ENCODE measurements at regions not wholly inside any gene's neighbourhood (a gene's known extent, or its start where the extent isn't known, plus 50 kb on each side); places are given as distances from the start of the nearest gene placed in this dataset.

GRCh38 chr10:33117816-33118215 is 159.8 kb upstream of the ITGB1 start (continued):
- TF ChIP-seq, protein P1, sequence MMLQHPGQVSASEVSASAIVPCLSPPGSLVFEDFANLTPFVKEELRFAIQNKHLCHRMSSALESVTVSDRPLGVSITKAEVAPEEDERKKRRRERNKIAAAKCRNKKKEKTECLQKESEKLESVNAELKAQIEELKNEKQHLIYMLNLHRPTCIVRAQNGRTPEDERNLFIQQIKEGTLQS (IDR thresholded peaks at IDR 0.05; ENCODE audit: insufficient read depth, low read depth, low read length): no peak
- TF ChIP-seq BCL11A (IDR thresholded peaks at IDR 0.05; ENCODE audit: low read depth in 2 of 2, low read length in 2 of 2) (no peak), TBP (IDR thresholded peaks at IDR 0.05; ENCODE audit: low read depth, low read length) (no peak), GABPA (IDR thresholded peaks at IDR 0.05; ENCODE audit: borderline replicate concordance, insufficient read depth, low read length) (no peak), RBBP5 (IDR thresholded peaks at IDR 0.05; ENCODE audit: borderline replicate concordance, low read depth, low read length) (no peak), CHD1 (IDR thresholded peaks at IDR 0.05; ENCODE audit: low read depth, low read length) (no peak)

All from H1 (cell line).